Peyer's patch (tissue), 4 donors: ENCODE measurements at regions not wholly inside any gene's neighbourhood (a gene's known extent, or its start where the extent isn't known, plus 50 kb on each side); places are given as distances from the start of the nearest gene placed in this dataset.

Experiments
- DNase-seq, 3 donors: peaks; one replicate each; pipeline ENCODE4 v3.0.0-alpha.2; 2017 to 2019
- H3K27ac ChIP-seq, 4 donors: fragments of 200-600 bp; sonication (generic); one replicate each; pipeline ENCODE4 v1.5.1; 2016 to 2019
- H3K27me3 ChIP-seq, 2 donors: fragments of 200-600 bp; sonication (generic); one replicate each; pipeline ENCODE4 v1.5.1; 2019
- H3K36me3 ChIP-seq, 3 donors: fragments of 200-600 bp; sonication (generic); one replicate each; pipeline ENCODE4 v1.5.1; 2016 to 2019
- H3K4me1 ChIP-seq, 4 donors: fragments of 200-600 bp; sonication (generic); one replicate each; pipeline ENCODE4 v1.5.1; 2016 to 2019
- H3K4me3 ChIP-seq, 4 donors: fragments of 200-600 bp; sonication (generic); 1 replicate in 3 of 4; 2 replicates in 1 of 4; pipeline ENCODE4 v1.5.1; 2016 to 2019; ENCODE audit warnings: mild to moderate bottlenecking in 1 of 4
- H3K9me3 ChIP-seq, 4 donors: fragments of 200-600 bp; sonication (generic); one replicate each; pipeline ENCODE4 v1.5.1; 2016 to 2019; ENCODE audit warnings: mild to moderate bottlenecking in 1 of 4
- POLR2A ChIP-seq, 2 donors: fragments of 450-650 bp; IDR thresholded peaks; one replicate each; pipeline ENCODE4 v1.5.1; 2017; ENCODE audit warnings: antibody characterized with exemption in 2 of 2, mild to moderate bottlenecking in 2 of 2, moderate library complexity in 2 of 2
- TF ChIP-seq, protein P1 (sequence below), 6 experiments: fragments of 450-650 bp in 4 of 6; fragments of 200-600 bp in 2 of 6; sonication (generic) in 1 of 6; IDR thresholded peaks; one replicate each; pipeline ENCODE4 v1.5.1; 2017 to 2019; ENCODE audit warnings: antibody characterized with exemption in 6 of 6, mild to moderate bottlenecking in 3 of 6, moderate library complexity in 1 of 6

DNA sequence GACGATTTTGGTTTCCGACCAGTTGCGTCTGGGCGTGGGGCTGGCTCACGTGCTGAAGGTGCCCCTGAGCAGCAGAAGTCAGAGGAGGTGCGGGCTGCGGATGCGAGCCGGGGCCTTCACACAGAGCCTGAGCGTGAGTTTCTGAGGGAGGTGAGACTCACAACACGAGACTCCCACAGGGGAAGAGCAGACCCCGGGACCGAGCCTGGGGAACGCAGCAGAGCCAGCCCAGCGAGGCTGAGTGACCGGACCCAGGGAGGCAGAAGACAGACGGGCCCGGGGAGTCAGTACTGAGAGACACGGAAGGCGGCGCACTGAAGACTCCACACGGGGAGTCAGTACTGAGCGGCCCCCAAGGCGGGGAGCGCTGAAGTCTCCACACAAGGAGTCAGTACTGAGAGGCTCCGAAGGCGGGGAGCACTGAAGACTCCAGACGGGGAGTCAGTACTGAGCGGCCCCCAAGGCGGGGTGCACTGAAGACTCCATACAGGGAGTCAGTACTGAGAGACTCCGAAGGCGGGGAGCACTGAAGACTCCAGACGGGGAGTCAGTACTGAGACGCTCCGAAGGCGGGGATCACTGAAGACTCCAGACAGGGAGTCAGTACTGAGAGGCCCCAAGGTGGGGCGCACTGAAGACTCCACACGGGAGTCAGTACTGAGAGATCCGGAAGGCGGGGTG, 77.8 kb downstream of the DLL1 start:
- no peak for TF ChIP-seq POLR2A (IDR thresholded peaks at IDR 0.05)
- TF ChIP-seq, protein P1, sequence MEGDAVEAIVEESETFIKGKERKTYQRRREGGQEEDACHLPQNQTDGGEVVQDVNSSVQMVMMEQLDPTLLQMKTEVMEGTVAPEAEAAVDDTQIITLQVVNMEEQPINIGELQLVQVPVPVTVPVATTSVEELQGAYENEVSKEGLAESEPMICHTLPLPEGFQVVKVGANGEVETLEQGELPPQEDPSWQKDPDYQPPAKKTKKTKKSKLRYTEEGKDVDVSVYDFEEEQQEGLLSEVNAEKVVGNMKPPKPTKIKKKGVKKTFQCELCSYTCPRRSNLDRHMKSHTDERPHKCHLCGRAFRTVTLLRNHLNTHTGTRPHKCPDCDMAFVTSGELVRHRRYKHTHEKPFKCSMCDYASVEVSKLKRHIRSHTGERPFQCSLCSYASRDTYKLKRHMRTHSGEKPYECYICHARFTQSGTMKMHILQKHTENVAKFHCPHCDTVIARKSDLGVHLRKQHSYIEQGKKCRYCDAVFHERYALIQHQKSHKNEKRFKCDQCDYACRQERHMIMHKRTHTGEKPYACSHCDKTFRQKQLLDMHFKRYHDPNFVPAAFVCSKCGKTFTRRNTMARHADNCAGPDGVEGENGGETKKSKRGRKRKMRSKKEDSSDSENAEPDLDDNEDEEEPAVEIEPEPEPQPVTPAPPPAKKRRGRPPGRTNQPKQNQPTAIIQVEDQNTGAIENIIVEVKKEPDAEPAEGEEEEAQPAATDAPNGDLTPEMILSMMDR (IDR thresholded peaks at IDR 0.05), result no peak
- no peaks in the 10 kb centered on the region for H3K4me1 ChIP-seq
- no peaks in the 10 kb centered on the region for H3K36me3 ChIP-seq
- H3K27me3 ChIP-seq, result no peaks in the 10 kb centered on the region
- peak in 2 of 3 donors; percentile 18 to 27 for DNase-seq
- no peaks in the 10 kb centered on the region for H3K9me3 ChIP-seq
- H3K4me3 ChIP-seq, result no peak overlapping the region
- no peak overlapping the region for H3K27ac ChIP-seq

DNA sequence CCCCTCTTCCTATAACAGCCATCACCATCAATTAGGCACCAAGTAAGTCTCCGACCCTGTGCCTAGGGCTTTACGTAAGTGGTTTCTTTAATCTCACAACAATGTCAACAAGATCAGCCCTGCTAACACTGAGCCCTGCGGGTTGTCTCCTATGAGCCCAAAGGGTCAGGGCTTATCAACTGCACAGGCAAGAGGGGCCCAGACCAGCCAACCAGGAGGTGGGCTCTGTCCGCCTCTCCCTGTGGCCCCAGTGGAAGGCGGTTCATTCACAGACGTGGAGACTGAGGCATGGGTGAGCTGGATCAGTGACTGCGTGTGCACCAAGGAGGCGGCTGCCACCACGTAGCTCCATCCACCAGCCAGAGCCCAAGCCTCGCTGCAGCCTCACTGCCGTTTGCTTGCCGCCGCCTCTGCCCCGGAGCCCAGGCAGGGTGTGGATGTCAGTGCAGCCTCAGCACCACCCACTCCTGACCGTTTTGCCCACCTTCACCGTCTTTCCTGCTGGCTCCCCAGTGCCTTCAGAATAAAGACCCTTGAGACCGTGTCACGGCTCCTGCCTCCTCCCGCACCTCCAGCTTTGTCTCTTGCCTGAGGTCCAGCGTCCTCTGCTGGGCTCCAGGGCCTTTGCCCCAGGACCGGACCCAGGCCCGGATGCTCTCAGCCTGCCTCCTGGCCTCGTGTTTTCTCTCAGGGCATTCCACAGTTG, 78.7 kb downstream of the DLL1 start:
- DNase-seq, result peak in 2 of 3 donors; percentile 30 to 37
- Histone ChIP-seq H3K4me3 (no peak overlapping the region), H3K27me3 (no peaks in the 10 kb centered on the region), H3K4me1 (no peaks in the 10 kb centered on the region), H3K36me3 (no peaks in the 10 kb centered on the region), H3K9me3 (no peaks in the 10 kb centered on the region), H3K27ac (no peak overlapping the region)
- TF ChIP-seq POLR2A (IDR thresholded peaks at IDR 0.05), result no peak
- TF ChIP-seq, protein P1 (IDR thresholded peaks at IDR 0.05), result no peak

DNA sequence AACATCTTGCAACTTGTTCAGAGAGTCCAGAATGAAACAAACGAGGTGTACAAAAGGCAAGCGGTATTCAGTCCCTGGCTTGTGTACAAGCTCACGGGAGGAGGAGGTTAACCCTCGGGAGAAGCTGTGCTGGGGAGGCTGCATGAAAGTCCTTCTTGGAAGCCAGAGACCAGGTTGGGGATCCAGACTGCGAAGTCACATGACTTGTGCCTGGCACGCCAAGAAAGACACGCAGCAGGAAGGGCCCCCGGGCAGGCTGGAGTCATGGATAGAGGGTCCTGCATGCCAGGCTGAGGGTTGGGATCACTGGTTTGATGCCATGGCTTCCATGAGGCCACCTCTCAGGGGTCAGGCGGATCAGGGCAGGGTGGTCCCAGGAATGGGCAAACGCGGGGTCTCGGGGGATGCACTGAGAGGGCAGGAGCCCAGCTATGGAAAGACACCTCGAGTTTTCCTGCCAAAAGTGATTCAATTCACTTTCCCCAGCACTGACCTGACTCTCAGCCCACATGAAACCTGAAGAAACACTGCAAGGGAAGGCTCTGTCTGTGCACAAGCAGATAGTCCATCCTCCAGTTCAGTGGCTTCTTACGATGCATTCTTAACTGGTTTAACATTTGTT, 79.4 kb downstream of the DLL1 start:
- Histone ChIP-seq H3K4me1 (no peaks in the 10 kb centered on the region), H3K27me3 (no peaks in the 10 kb centered on the region), H3K4me3 (no peak overlapping the region), H3K27ac (no peak overlapping the region), H3K36me3 (no peaks in the 10 kb centered on the region), H3K9me3 (no peaks in the 10 kb centered on the region)
- TF ChIP-seq, protein P1 (IDR thresholded peaks at IDR 0.05), result no peak
- no peak for TF ChIP-seq POLR2A (IDR thresholded peaks at IDR 0.05)
- DNase-seq, result peak in 2 of 3 donors; percentile 28 to 36

DNA sequence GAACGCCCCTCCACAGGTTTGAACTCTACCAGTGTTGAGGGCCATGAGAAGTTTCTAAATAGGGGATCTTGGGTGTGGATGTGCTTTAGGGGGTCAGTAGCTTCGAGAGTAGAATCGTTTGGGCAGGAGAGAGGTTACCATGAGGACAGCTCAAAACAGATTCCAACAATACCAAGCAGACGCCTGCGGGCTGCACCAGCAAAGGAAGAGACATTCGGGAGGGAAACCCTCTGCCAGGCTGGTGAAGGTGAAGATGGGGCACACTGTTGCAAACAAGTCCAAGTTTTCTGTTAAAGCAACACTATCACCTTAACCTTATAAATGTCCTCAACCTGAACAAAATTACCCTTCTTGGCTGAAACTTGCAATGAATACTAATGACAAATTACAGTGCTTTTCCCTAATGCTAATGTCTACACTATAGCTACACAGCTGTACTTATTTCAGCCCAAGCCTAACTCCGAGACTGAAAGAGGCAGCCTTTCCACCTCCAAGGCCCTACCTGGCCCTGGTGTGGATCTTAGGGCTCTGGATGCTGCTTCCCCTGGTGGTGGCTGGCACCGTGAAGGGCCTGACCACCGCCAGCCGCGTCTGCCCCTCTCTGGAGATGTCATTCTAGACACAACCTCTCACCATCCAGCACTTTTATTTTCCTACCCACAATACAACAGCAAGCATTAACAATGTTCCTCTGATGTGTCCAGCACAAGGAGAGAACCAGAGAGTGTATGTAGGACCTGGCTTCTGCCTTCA, 80.1 kb downstream of the DLL1 start:
- no peak for TF ChIP-seq POLR2A (IDR thresholded peaks at IDR 0.05)
- TF ChIP-seq, protein P1 (IDR thresholded peaks at IDR 0.05), result no peak
- peak in 1 of 3 donors; percentile 7 for DNase-seq
- no peak overlapping the region for H3K27ac ChIP-seq

DNA sequence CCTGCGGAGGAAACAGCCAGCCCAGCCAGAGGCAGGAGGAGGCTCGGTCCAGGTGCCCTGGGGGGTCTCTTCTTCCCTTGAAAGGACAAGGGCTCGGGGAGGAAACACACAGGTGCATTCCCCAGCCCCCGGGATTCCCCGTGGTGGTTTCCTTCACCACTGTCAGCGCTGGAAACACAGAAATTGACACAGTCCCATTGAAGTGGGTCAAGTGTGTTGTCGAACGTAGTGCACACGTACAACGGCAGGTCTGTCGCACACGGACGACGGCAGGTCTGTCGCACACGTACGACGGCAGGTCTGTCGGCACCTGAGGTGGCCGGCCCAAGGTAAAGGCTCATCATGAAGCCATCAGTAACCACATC, 80.9 kb downstream of the DLL1 start:
- TF ChIP-seq, protein P1 (IDR thresholded peaks at IDR 0.05), result no peak
- TF ChIP-seq POLR2A (IDR thresholded peaks at IDR 0.05), result no peak
- Histone ChIP-seq H3K9me3 (no peaks in the 10 kb centered on the region), H3K36me3 (no peaks in the 10 kb centered on the region), H3K4me1 (no peaks in the 10 kb centered on the region), H3K27ac (no peak overlapping the region), H3K4me3 (no peak overlapping the region), H3K27me3 (no peaks in the 10 kb centered on the region)
- peak in 2 of 3 donors; percentile 15 to 40 for DNase-seq

More for the DNA sequence above, 80.1 kb downstream of the DLL1 start:
- no peaks in the 10 kb centered on the region for H3K27me3 ChIP-seq
- H3K36me3 ChIP-seq, result no peaks in the 10 kb centered on the region
- H3K4me3 ChIP-seq, result no peak overlapping the region
- H3K4me1 ChIP-seq, result no peaks in the 10 kb centered on the region
- no peaks in the 10 kb centered on the region for H3K9me3 ChIP-seq
